Fibroblast of mammary gland (primary cell): ENCODE measurements at regions not wholly inside any gene's neighbourhood (a gene's known extent, or its start where the extent isn't known, plus 50 kb on each side); places are given as distances from the start of the nearest gene placed in this dataset.

Experiments used
- DNase-seq: peaks from one replicate; pipeline ENCODE4 v3.0.0-alpha.2; 2010; ENCODE audit warnings: low read depth
- H3K4me3 ChIP-seq: 2 replicates; pipeline ENCODE4 v1.5.1; 2011; ENCODE audit warnings: low read depth, mild to moderate bottlenecking, low read length, moderate library complexity; ENCODE audit not compliant: control insufficient read depth
- CTCF ChIP-seq: conservative IDR thresholded peaks from 2 replicates; pipeline ENCODE4 v1.5.1; 2011; ENCODE audit warnings: low read depth, low read length, inconsistent platforms; ENCODE audit not compliant: control insufficient read depth, insufficient read depth

GRCh38 chr21:38621132-38621531 is 122.9 kb upstream of the ERG start:
- no peak for DNase-seq
- no peak for TF ChIP-seq CTCF
- H3K4me3 ChIP-seq: no peak overlapping the region

DNA sequence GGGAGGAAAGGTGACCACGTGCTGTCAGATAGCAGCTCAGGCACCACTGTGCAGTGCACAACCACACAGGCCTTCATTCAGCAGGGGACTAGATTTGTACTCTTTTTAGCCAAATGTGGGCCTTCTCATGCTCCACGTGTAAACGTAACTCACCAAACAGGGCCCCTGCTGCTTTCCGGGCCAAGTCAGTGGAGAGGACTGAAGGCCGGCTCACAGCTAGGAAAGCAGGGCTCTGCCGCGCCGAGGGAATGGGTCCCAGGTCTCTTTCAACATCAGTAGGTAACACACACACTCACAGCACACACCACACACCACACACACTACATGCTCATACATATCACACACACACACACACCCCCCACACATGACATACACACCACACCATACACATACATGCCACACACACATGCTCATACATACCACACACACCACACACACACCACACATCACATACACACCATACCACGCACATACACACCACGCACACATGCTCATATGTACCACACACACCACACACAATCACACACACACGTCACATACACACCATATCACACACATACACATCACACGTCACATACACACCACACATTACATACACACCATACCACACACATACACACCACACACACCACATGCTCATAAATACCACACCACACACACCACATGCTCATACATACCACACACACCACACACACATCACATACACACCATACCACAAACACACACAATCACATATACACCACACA is 124.0 kb upstream of the ERG start:
- no peak overlapping the region for H3K4me3 ChIP-seq
- DNase-seq: no peak
- TF ChIP-seq CTCF: no peak

DNA sequence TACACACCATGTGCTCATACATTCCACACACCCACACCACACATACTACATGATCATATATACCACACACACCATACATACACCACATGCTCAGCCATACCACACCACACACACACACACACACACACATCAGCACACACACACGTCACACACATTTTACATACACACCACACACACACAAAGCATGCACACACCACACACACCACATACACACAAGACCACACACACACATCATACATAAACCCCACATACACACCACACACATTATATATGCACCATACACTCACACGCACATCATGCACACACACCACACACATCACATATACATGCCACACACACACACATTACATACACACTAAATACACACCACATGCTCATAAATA is 124.5 kb upstream of the ERG start:
- H3K4me3 ChIP-seq: no peak overlapping the region
- TF ChIP-seq CTCF: no peak
- DNase-seq: no peak

GRCh38 chr21:38623552-38623951 is 125.3 kb upstream of the ERG start:
- no peak overlapping the region for H3K4me3 ChIP-seq
- no peak for DNase-seq
- TF ChIP-seq CTCF: no peak

DNA sequence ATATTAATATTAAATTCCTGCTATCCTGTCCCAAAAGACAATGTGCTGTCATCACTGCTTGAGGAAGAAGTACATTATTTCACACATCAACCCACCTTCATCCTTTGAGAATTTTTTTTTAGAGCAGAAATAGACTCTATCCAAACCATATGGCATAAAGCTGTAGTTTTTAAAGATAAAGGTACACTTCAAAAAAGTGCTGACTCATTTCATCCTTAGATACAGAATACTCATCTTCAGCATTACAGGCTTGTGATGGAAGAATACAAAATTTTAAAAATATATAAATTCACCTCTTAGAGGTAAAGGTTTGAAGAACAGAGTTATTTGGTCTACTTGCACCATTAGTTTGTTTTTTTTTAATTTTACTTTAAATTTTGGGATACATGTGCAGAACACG is 126.7 kb upstream of the ERG start:
- no peak overlapping the region for H3K4me3 ChIP-seq
- no peak for DNase-seq
- no peak for TF ChIP-seq CTCF

- H3K4me3 ChIP-seq: no peak overlapping the region
- TF ChIP-seq CTCF: no peak
- DNase-seq: peak; percentile 10
These were observed 128.0 kb upstream of the ERG start for GRCh38 chr21:38626306-38626705.

GRCh38 chr21:38628349-38628748 is 130.1 kb upstream of the ERG start:
- no peak for TF ChIP-seq CTCF
- no peak for DNase-seq
- no peak overlapping the region for H3K4me3 ChIP-seq
